ENCODE measurements at regions not wholly inside any gene's neighbourhood (a gene's known extent, or its start where the extent isn't known, plus 50 kb on each side); places are given as distances from the start of the nearest gene placed in this dataset.

GRCh38 chr2:14569294-14569693, 63.2 kb upstream of the LRATD1 start:
- DNase-seq (ENCODE audit: low read depth, low spot score) = peak; percentile 4
- in situ Hi-C loops (cut with HindIII; ENCODE audit: low sequenced_read_pairs) = no loop called here
- no peak for TF ChIP-seq CTCF (IDR thresholded peaks at IDR 0.05; ENCODE audit: low read depth, low read length)
- no peak overlapping the region for H3K4me3 ChIP-seq (ENCODE audit: low read depth, low read length)

GRCh38 chr2:14572633-14573032, 59.9 kb upstream of the LRATD1 start:
- H3K4me3 ChIP-seq (ENCODE audit: low read depth, low read length) = no peak overlapping the region
- TF ChIP-seq CTCF (IDR thresholded peaks at IDR 0.05; ENCODE audit: low read depth, low read length) = no peak
- no peak for DNase-seq (ENCODE audit: low read depth, low spot score)
- in situ Hi-C loops (cut with HindIII; ENCODE audit: low sequenced_read_pairs) = no loop called here

DNA sequence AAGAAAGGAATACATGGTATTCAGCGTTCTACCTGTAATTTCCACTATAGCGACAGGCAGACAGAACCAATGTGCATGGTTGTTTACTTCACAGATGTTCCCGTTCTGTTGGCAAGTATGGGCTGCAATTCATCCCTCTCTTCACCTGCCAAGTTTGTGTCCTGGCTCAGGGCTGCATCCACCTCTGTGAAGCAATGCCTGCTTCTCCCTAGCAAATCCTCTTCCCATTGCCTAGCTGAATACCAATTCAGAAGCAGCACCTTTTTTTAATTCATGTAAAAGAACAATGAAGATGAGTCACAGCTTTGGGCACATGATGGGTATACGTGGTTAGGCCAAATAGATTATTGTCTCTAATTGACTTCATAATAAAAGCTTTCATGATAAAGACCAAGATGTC, 54.7 kb upstream of the LRATD1 start:
- no peak for DNase-seq (ENCODE audit: low read depth, low spot score)
- in situ Hi-C loops (cut with HindIII; ENCODE audit: low sequenced_read_pairs) = no loop called here
- TF ChIP-seq CTCF (IDR thresholded peaks at IDR 0.05; ENCODE audit: low read depth, low read length) = no peak
- H3K4me3 ChIP-seq (ENCODE audit: low read depth, low read length) = no peak overlapping the region

Measured in astrocyte of the spinal cord (primary cell).